Keratinocyte (primary cell): ENCODE measurements at regions not wholly inside any gene's neighbourhood (a gene's known extent, or its start where the extent isn't known, plus 50 kb on each side); places are given as distances from the start of the nearest gene placed in this dataset.
A peak's percentile ranks its signal among the peaks of the same experiment; 100 is the strongest.

Experiments
- DNase-seq: peaks from one replicate; pipeline ENCODE4 v3.0.0-alpha.2; 2011; ENCODE audit warnings: low read depth, missing footprints, low spot score
- FAIRE-seq: peaks from 2 replicates; lab custom pipeline; 2011; peaks lifted over from hg19 to GRCh38; lab: Jason Lieb, UNC
- H2AFZ ChIP-seq: 2 replicates; pipeline ENCODE4 v1.6.0; 2012; ENCODE audit warnings: low read length, control low read depth, inconsistent platforms; ENCODE audit not compliant: control insufficient read depth
- H3K27ac ChIP-seq: 2 replicates; pipeline ENCODE4 v1.5.1; 2011; ENCODE audit warnings: low read length; ENCODE audit not compliant: control insufficient read depth, insufficient read depth
- H3K27me3 ChIP-seq: 3 replicates; pipeline ENCODE4 v1.6.0; 2011; ENCODE audit warnings: low read length; ENCODE audit not compliant: control insufficient read depth, insufficient read depth; ENCODE audit errors: extremely low read depth
- H3K36me3 ChIP-seq, 2 experiments: 2 replicates in 1 of 2; 3 replicates in 1 of 2; pipeline ENCODE4 v1.5.1; 2011; ENCODE audit warnings: low read length in 2 of 2, mild to moderate bottlenecking in 1 of 2; ENCODE audit not compliant: control insufficient read depth in 2 of 2, insufficient read depth in 2 of 2; ENCODE audit errors: extremely low read depth in 1 of 2
- H3K4me1 ChIP-seq: 3 replicates; pipeline ENCODE4 v1.5.1; 2011; ENCODE audit warnings: low read length; ENCODE audit not compliant: control insufficient read depth, insufficient read depth; ENCODE audit errors: extremely low read depth
- H3K4me2 ChIP-seq: 3 replicates; pipeline ENCODE4 v1.6.0; 2011; ENCODE audit warnings: low read depth, low read length; ENCODE audit not compliant: control insufficient read depth, insufficient read depth; ENCODE audit errors: extremely low read depth
- H3K4me3 ChIP-seq, 3 experiments: fragments of 200-600 bp in 1 of 3; sonication (generic) in 1 of 3; 2 replicates in 2 of 3; 3 replicates in 1 of 3; pipeline ENCODE4 v1.5.1; 2011 to 2016; ENCODE audit warnings: low read length in 3 of 3, mild to moderate bottlenecking in 3 of 3, control low read depth in 2 of 3, inconsistent platforms in 1 of 3, low read depth in 1 of 3, mixed read lengths in 1 of 3, mixed run types in 1 of 3, moderate library complexity in 1 of 3; ENCODE audit not compliant: control insufficient read depth in 2 of 3, insufficient read depth in 2 of 3; ENCODE audit errors: extremely low read depth in 1 of 3
- H3K79me2 ChIP-seq: 2 replicates; pipeline ENCODE4 v1.6.0; 2012; ENCODE audit warnings: low read length; ENCODE audit not compliant: control insufficient read depth, insufficient read depth
- H3K9ac ChIP-seq: 3 replicates; pipeline ENCODE4 v1.6.0; 2011; ENCODE audit warnings: low read length; ENCODE audit not compliant: control insufficient read depth, insufficient read depth; ENCODE audit errors: extremely low read depth
- H3K9me1 ChIP-seq: 3 replicates; pipeline ENCODE4 v1.6.0; 2011; ENCODE audit warnings: low read length; ENCODE audit not compliant: control insufficient read depth, insufficient read depth; ENCODE audit errors: extremely low read depth
- H3K9me3 ChIP-seq: 2 replicates; pipeline ENCODE4 v1.5.1; 2012; ENCODE audit warnings: low read depth, low read length; ENCODE audit not compliant: control insufficient read depth
- H4K20me1 ChIP-seq: 3 replicates; pipeline ENCODE4 v1.6.0; 2011; ENCODE audit warnings: low read length; ENCODE audit not compliant: control insufficient read depth, insufficient read depth; ENCODE audit errors: extremely low read depth
- EZH2 ChIP-seq: IDR thresholded peaks from one replicate; pipeline ENCODE4 v1.6.1; 2012; ENCODE audit warnings: inconsistent platforms, mild to moderate bottlenecking, low read length, moderate library complexity
- dilution Hi-C: fragments of 300-500 bp; cut with MboI; formaldehyde crosslinking; loops from one replicate; pipeline ENCODE4 v1.7.0; 2020; ENCODE audit warnings: low sequenced_read_pairs; ENCODE audit not compliant: extremely low pct_ligation_motif_present
- TF ChIP-seq, protein P1 (sequence below), 3 experiments: IDR thresholded peaks in 1 of 3; conservative IDR thresholded peaks in 1 of 3; optimal IDR thresholded peaks in 1 of 3; 2 replicates in 2 of 3; 3 replicates in 1 of 3; pipeline versions ENCODE3 to v1.5.1; 2011; ENCODE audit warnings: low read length in 3 of 3, mild to moderate bottlenecking in 3 of 3, moderate library complexity in 2 of 3, control low read depth in 1 of 3, inconsistent platforms in 1 of 3; ENCODE audit not compliant: insufficient read depth in 2 of 3; ENCODE audit errors: extremely low read depth in 1 of 3

DNA sequence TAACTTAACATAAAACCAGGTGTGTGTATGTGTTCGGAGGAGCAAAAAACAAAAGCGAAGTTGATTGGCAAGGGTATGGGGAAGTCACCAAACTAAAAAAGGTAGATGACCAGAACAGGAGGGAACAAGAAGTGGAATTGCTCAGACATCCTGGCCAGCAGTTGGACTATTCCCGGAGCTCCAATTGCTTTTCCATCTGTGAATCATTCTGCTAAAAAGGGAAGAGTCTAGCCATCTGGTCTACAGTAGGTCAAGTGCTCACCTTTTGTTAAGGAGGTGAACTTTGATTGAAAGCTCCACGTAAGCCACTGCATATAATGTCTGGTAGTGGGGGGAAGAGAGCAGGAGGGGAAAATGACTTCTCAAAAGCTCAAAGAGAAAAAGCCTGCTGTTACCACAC lies 50.0 kb upstream of the BET1 start:
- dilution Hi-C loops = no loop called here
- Histone ChIP-seq H3K4me1 (peaks cover 6% of the 10 kb centered on the region), H3K79me2 (no peaks in the 10 kb centered on the region), H3K36me3 (no peaks in the 10 kb centered on the region), H4K20me1 (no peaks in the 10 kb centered on the region), H3K9me3 (no peaks in the 10 kb centered on the region), H3K27ac (no peak overlapping the region), H3K9ac (no peak overlapping the region), H3K9me1 (no peaks in the 10 kb centered on the region), H3K4me2 (no peak overlapping the region), H3K4me3 (no peak overlapping the region), H3K27me3 (no peaks in the 10 kb centered on the region), H2AFZ (no peak overlapping the region)
- FAIRE-seq (no peak), DNase-seq (no peak)
- no peak for TF ChIP-seq EZH2
- TF ChIP-seq, protein P1, sequence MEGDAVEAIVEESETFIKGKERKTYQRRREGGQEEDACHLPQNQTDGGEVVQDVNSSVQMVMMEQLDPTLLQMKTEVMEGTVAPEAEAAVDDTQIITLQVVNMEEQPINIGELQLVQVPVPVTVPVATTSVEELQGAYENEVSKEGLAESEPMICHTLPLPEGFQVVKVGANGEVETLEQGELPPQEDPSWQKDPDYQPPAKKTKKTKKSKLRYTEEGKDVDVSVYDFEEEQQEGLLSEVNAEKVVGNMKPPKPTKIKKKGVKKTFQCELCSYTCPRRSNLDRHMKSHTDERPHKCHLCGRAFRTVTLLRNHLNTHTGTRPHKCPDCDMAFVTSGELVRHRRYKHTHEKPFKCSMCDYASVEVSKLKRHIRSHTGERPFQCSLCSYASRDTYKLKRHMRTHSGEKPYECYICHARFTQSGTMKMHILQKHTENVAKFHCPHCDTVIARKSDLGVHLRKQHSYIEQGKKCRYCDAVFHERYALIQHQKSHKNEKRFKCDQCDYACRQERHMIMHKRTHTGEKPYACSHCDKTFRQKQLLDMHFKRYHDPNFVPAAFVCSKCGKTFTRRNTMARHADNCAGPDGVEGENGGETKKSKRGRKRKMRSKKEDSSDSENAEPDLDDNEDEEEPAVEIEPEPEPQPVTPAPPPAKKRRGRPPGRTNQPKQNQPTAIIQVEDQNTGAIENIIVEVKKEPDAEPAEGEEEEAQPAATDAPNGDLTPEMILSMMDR (optimal IDR thresholded peaks at IDR 0.05 in 1 of 3, IDR thresholded peaks at IDR 0.05 in 1 of 3, conservative IDR thresholded peaks at IDR 0.05 in 1 of 3; ENCODE audit: extremely low read depth in 1 of 3, insufficient read depth in 2 of 3, low read length in 3 of 3) = no peak

DNA sequence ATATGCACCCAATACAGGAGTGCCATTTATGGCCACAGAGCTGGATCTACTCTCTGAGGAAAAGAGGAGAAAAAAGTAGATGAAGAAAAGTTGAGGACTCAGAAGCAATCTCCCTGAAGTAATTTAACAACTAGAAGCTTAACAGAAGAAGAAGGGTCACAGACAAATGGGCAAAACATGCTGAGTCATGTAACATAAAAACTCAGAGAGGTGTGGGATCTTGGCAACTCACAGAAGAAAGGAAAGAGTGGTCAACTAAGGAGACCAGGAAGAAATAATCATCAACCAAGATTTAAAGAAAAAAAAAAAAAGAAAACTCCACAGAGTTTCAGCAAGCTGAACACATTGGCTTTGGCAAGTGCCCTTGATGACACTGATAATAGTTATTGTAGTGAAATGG lies 51.8 kb upstream of the BET1 start:
- dilution Hi-C loops = no loop called here
- H3K9me1 ChIP-seq = no peaks in the 10 kb centered on the region
- H3K4me2 ChIP-seq = no peak overlapping the region
- no peaks in the 10 kb centered on the region for H3K36me3 ChIP-seq
- TF ChIP-seq, protein P1 (optimal IDR thresholded peaks at IDR 0.05 in 1 of 3, IDR thresholded peaks at IDR 0.05 in 1 of 3, conservative IDR thresholded peaks at IDR 0.05 in 1 of 3; ENCODE audit: extremely low read depth in 1 of 3, insufficient read depth in 2 of 3, low read length in 3 of 3) = no peak
- TF ChIP-seq EZH2 = no peak
- H3K27me3 ChIP-seq = no peaks in the 10 kb centered on the region
- DNase-seq (no peak), FAIRE-seq (no peak)
- H3K4me3 ChIP-seq = no peak overlapping the region
- H2AFZ ChIP-seq = peak overlapping the region; percentile 38
- H4K20me1 ChIP-seq = no peaks in the 10 kb centered on the region
- no peak overlapping the region for H3K9ac ChIP-seq
- peaks cover 6% of the 10 kb centered on the region for H3K4me1 ChIP-seq
- H3K79me2 ChIP-seq = no peaks in the 10 kb centered on the region
- no peaks in the 10 kb centered on the region for H3K9me3 ChIP-seq
- H3K27ac ChIP-seq = no peak overlapping the region
